NCI-H69 (cell line): ENCODE measurements at regions not wholly inside any gene's neighbourhood (a gene's known extent, or its start where the extent isn't known, plus 50 kb on each side); places are given as distances from the start of the nearest gene placed in this dataset.

Source experiments
- DNase-seq: peaks from one replicate; lab custom pipeline; 2025; lab: John Stamatoyannopoulos, UW

DNA sequence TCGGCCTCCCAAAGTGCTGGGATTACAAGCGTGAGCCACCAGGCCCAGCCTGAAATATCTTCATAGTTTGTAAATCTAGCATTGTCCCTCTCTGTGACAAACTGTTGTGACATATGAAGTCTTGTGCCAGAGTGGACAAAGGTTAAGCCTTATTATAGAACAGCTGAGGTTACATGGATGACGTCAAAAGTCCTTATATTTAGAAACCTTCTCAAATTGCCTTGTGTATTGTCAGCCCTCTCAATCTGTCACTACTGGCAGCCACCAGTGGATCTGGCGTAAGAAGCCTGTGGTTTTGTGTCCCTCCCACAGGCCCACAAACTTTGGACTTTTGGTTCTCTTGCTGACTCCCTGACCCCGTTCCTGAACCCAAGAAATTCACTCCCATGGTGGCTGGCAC is 79.4 kb upstream of the CCDC112 start:
- DNase-seq: peak; percentile 27

DNA sequence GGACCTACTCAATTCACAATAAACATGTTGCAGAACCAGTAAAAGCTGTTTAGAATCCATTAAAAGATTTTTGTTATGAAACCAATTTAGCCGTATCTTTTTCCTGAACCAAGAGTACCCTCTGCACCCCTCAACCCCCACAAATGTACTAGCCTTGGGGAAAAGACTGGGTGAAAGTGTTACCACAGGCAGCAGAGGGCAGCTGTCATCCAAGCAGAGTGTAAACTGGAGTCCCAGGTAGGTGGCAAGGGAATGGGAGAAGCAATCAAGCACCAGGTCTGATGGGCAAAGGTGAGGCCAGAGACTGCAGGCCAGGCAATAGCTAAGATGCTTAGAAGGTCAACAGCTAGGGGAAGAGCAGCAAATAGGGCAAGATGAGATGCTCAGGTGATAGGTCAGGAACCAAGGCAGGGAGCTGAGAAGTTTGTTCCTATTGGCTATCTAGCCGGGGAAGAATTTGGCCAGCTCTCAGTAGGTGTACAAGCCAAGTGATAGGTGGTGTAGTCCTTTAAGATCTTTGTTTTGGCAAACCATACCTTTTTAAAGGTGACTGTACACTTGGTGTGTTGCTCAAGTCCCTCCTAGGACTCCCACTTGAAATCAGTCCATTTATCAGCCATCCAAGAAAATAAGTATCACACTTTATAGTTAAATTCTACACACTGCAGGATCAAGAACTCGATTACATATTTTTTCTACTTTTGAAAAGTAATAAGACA is 77.8 kb upstream of the CCDC112 start:
- peak; percentile 43 for DNase-seq

DNA sequence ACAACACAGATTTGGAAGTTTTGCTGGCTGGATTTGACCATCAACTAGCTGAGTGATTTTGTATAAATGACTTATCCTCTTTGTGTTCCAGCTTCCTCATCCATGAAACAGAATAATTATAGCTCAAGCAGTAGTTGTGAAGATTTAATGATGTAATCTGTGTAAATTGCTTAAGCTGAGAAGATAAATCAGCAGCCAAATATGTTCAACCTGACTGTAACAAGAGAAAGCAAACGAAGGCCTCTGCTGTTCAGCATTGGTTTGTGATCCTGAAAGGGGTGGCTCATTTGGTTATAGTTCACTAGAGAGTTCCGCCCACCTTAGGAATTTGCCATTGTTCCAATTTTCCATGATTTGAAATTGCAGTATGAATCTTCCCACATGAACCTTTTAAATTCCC is 75.7 kb upstream of the CCDC112 start:
- DNase-seq: peak; percentile 97

DNA sequence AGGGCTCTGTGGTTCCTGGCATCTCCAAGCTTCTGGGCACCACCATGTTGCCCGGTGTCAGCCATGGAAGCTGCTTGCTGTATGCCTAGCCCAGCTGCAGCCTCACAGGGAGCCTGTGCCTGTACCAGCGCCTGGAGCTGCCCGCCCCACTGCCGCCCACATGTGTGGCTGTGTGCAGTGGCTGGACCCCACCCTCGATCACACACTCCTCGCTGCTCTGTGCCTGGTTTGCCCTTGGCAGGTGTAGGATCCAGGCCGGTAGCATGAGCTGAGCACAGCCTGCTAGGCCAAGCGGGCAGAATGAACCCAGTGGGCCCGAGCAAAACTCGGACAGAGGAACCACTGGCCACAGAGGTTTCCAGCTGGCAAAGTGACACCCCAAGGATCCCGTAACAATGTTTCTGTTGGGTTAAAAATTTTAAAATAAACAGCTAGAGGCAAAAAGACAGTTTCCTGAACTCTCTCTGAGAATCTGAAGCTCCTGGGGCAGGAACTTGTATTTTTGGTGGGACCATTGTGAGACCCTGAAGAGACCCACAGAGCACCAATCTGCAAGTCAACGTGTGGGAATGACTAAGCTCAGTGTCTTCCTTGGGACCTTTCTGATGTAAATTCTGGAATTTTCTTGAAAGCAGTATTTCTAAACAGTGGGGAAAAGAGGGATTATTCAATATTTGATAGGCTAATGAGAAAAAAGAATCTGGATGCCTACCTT is 73.1 kb upstream of the CCDC112 start:
- DNase-seq: no peak

DNA sequence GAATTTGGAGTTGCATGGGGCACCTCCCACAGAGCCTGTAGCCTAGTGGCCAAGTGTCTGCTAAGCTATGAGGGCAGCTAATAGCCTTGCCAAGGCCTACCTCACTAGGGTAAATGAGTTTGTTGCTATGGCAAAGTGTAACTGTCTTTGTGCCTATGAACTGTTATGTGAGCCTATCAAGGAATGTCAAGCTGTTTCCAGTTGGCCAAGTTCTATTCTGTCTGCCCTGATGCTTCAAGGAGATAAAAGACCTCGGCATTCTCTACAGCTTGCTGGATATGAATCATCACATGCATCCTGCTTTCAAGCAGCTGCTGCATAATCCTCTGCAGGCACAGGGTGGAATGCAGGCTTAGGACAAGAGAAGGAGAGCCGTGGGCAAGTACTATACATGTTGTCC is 69.8 kb upstream of the CCDC112 start:
- DNase-seq: peak; percentile 72

DNA sequence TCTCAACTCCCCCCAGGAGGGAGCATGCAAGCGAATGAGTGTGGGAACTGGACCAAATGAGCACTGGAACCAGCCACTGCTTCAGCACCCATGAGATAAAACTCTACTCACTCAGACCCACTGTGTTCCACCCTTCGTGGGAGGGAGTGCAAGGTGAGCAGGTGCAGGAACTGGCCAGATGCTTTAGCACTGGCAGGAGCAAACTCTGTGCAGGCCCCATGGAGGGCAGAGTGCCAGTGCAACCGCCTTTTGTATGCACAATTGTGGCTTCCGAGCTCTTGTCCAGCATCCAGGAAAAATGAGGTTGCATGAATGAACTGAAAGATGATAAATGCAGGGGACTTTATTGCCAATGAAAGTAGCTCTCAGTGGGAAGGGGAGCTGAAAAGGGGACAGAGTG is 67.4 kb upstream of the CCDC112 start:
- DNase-seq: peak; percentile 13

DNA sequence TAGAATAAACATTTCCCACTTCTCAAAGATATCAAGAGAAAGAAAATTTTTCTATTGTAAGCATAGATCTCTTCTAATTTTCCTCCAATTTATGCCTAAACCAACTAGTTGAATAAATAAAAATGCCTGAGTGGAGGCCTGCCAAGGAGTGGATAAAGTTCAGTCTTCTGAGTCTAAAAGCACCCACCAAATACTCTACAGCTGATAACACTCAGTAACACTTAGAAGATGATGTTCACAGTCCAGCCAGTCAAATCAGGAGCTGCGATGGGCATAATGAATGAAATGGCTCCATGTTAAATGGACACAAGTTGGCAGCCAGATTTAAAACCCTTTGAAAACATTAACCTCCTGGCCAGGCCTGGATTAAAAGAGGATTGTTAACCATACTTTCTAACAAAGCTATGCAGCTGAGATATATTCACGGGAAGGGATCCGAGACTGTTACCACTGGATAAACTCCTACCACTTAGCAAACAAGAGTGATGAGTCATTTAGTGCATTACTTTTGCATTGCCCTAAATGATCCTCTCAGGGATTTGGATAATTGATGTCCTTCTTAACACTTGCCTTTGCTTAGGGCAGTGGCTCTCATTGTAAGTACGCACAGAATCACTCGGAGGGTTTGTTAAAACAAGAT is 63.7 kb upstream of the CCDC112 start:
- peak; percentile 97 for DNase-seq

DNA sequence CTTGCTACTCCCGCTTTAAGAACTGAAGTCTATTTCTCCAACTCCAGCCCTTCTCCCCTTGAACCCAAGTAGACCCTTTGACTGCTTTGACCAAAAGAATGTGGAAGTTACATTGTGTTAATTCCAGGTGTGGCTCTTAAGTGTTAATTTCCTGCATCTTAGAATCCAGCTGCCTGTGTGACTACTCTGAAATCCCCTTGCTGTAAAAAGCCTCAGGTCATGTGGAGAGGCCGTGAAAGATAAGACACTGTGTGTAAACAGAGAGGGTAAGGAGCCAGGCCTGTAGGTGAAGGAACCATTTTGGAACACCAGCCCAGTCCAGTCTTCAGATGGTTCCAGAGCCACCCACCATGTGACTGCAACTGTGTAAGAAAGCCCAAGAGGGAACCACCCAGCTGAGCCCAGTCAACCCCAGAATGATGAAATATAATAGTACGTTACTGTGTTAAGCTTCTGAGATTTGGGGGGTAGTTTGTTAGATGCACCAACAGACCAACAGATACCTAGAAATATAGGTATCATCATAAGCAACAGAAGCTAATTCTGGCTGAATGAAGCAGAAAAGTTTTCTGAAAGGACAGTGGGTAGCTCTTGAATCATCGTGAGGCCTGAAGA is 59.4 kb upstream of the CCDC112 start:
- no peak for DNase-seq

DNA sequence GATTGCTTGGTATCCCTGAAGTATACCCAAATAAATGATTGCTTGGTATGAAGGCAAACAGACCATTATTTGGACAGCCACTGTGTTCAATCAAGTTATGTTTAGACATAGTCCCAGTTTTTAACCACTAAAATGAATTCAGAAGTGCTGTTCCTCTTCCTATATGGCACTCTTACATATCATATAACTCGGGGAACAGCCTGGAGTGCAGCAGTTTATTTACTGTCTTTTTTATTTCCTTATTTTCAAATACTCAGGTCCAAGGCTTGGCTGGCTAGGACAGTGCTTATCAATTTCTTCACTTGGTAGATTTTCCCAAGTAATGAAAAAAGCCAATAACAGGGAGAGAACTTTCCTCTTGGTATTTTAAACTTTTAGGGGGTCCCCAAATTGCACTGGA is 58.6 kb upstream of the CCDC112 start:
- DNase-seq: no peak

DNA sequence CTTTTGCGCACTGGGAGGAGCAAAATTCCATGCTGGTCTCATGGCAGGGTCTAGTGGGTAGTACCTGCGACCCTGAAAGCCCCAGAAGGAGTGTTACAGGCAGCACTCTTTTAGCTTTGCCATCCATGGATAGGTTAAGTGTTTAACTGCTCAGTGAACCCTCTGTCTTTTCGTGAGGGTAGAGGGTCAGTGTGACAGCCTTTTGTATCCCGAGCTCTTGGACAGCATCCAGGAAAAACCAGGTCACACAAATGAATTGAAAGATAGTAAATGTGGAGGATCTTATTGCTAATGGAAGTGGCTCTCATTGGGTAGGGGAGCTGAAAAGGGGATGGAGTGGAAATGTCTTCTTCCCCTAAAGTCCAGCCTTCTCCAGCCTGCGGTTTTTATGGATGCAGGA is 57.8 kb upstream of the CCDC112 start:
- DNase-seq: peak; percentile 20

DNA sequence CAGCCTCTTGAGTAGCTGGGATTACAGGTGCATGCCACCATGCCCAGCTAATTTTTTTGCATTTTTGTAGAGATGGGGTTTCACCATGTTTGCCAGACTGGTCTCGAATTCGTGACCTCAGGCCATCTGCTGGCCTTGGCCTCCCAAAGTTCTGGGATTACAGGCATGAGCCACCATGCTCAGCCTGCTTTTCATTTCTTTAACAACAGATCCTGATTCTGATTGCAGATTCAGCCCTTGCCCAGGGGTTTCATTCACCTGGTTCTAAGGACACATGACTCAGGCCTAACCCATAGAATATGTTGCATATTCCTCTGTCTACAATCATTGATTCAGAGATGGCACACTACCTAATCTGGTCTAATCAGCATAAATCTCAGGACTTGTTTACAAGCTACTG is 56.1 kb upstream of the CCDC112 start:
- DNase-seq: no peak

DNA sequence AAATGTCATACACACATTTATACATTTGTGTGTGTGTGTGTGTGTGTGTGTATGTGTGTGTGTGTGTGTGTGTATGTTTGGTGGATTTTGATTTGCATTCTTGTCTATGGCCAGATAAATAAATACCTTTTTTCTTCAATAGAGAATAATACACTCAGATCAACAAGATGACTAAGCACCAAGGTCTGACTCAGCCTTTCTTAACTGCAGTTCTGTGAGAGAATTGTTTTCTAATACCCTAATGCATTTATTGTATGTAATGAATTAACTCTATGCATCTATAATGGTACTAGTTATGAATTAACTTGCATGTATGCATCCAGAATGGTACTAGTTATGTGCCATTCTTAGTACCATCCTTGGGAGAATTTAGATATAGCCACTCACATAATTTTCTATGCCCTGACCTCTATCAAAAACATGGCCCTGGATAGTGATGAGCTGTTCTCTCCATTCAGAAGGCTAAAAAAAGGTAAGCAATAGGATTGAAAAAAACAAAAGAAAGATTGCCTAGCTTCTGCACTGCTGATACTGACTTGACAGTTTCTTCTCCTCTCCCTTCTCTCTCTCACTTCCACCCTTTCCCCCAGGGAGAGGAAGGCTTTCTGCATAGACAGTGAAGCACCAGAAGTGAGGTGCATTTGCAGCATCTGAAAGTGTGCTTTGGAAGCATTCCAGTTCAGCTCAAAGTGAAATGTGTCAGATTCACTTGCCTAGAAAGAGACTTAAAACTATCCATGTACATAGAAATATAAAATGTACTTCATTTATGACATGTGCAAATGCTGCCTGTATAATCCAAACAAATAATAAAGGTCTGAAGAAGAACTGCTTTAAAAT is 55.1 kb upstream of the CCDC112 start:
- DNase-seq: peak; percentile 77

DNA sequence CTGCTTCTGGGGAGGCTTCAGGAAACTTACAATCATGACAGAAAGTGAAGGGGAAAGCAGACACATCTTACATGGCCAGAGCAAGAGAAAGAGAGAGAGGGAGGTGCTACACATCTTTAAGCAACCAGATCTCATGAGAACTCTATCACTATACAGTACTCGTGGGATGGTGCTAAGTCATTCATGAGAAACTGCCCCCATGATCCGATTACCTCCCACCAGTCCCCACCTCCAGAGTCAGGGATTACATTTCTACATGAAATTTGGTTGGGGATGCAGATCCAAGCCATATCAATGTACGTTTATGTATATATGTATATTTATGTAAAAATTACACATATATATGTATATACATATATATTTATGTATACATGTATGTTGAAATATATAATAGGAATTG is 54.4 kb upstream of the CCDC112 start:
- DNase-seq: no peak

DNA sequence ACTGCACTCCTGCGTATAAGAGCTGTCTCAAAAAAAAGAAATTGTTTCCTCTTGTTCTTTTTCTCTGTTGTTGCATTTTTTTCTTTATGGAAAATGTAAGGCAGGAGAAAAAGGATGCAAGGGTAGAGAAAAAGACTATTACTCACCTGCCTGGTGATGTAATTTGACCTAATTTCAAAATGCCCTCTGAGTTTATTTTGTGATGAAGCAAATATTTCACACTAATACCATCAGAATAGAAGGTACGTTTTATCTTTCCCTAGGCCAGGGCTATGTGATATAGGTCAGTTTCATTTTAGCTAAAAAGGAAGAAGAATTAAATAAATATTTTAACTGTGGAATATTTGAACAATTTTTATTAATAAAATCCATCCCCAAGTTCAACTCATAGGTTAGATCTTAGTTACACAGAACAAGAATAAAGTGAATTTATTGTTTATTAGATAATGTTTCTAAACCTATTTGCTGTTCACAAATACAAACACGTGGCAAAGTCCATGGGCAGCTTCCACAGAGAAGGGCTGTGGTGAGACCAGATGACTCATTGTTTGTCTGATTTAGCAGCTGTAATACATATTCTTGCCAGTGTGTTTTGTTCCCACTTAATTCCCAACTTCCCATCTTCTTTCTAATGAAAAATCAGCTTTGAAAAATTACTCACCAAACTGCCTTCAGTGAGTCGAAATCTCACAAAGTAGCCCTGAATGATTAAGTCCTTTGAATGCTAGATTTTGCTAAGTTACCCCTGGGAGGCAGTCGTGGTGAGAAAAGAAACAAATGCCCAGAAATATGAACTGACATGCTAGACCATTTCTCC is 52.8 kb upstream of the CCDC112 start:
- DNase-seq: peak; percentile 75

DNA sequence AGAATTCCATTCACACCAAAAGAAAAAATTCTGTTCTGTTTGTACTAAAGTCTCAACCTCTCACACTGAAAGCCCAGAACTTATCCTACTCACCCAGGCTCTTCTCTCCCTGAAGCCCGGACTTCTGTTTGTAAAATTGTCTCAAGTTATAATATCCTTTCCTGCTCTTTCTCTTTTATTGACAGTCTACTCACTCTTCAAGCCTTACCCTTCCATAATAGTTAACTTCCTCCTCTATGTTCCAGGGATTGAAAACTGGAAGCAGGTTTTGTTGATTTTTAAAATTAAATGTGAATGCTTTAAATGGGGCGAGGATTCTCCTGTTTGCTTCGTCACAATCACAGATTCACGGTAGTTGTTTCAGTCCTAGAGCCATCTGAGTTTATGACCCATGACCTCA is 51.7 kb upstream of the CCDC112 start:
- peak; percentile 55 for DNase-seq
